ENCODE measurements at regions not wholly inside any gene's neighbourhood (a gene's known extent, or its start where the extent isn't known, plus 50 kb on each side); places are given as distances from the start of the nearest gene placed in this dataset.

DNA sequence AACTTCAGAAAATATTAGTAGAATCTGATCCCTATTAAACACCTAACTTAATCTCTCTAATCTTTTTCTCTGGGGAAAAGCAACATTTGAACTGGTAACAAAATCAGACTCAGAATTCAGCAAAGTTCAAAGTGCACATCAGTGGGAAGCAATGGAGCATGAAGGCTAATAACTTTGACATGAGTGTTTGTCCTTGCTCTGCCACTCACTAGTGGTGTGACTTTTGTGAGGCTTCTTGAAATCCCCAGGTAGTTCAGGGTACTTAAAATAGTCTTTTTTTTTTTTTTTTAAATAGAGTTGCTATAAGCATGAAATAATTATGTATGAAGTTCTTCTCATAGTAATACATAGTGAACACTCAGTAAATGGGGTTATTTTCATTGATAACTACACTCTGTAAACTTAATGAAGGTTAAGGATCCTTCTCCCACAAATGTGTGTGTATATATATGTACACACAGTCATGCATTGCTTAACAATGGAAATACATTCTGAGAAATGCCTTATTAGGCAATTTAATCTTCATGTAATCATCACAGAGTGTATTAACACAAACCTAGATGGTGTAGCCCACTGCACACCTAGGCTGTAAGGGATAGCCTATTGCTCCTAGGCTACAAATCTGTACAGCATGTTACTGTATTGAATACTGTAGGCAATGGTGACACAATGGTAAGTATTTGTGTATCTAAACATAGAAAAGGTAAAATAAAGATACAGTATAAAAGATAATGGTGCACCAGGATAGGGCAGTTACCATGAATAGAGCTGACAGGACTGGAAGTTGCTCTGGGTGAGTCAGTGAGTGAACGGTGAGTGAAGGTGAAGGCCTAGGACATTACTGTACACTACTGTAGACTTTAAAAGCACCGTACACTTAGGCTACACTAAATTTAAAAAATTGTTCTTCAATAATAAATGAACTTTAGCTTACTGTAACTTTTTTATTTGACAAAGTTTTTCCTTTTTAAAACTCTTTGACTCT lies 73.3 kb upstream of the HMHB1 start:
- no peaks in the 10 kb centered on the region for H3K36me3 ChIP-seq (ENCODE audit: control insufficient read depth, insufficient read depth, low read length)
- no peaks in the 10 kb centered on the region for H3K9me3 ChIP-seq (ENCODE audit: control insufficient read depth, insufficient read depth, low read depth, low read length)
- ChIA-PET POLR2A (no interaction called here), CTCF (no interaction called here)
- no peak overlapping the region for H3K27ac ChIP-seq (ENCODE audit: low read length)
- H3K4me1 ChIP-seq (ENCODE audit: control insufficient read depth, insufficient read depth, low read length) = no peaks in the 10 kb centered on the region
- H3K4me3 ChIP-seq (ENCODE audit: low read depth in 2 of 2, low read length in 2 of 2) = no peak overlapping the region
- intact Hi-C loops (cut with micrococcal nuclease; ENCODE audit: unreplicated experiment) = no loop called here
- BruUV-seq (replicated peaks) = no TSS peak
- no peak for TF ChIP-seq SIN3A (IDR thresholded peaks at IDR 0.05; ENCODE audit: borderline replicate concordance, insufficient read depth, low read depth, low read length)
- no peak for TF ChIP-seq POLR2AphosphoS5 (IDR thresholded peaks at IDR 0.05; ENCODE audit: low read depth, low read length)
- TF ChIP-seq, protein P1, sequence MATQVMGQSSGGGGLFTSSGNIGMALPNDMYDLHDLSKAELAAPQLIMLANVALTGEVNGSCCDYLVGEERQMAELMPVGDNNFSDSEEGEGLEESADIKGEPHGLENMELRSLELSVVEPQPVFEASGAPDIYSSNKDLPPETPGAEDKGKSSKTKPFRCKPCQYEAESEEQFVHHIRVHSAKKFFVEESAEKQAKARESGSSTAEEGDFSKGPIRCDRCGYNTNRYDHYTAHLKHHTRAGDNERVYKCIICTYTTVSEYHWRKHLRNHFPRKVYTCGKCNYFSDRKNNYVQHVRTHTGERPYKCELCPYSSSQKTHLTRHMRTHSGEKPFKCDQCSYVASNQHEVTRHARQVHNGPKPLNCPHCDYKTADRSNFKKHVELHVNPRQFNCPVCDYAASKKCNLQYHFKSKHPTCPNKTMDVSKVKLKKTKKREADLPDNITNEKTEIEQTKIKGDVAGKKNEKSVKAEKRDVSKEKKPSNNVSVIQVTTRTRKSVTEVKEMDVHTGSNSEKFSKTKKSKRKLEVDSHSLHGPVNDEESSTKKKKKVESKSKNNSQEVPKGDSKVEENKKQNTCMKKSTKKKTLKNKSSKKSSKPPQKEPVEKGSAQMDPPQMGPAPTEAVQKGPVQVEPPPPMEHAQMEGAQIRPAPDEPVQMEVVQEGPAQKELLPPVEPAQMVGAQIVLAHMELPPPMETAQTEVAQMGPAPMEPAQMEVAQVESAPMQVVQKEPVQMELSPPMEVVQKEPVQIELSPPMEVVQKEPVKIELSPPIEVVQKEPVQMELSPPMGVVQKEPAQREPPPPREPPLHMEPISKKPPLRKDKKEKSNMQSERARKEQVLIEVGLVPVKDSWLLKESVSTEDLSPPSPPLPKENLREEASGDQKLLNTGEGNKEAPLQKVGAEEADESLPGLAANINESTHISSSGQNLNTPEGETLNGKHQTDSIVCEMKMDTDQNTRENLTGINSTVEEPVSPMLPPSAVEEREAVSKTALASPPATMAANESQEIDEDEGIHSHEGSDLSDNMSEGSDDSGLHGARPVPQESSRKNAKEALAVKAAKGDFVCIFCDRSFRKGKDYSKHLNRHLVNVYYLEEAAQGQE (IDR thresholded peaks at IDR 0.05; ENCODE audit: insufficient read depth in 1 of 2, low read depth in 2 of 2, low read length in 1 of 2) = no peak
- TF ChIP-seq, protein P2, sequence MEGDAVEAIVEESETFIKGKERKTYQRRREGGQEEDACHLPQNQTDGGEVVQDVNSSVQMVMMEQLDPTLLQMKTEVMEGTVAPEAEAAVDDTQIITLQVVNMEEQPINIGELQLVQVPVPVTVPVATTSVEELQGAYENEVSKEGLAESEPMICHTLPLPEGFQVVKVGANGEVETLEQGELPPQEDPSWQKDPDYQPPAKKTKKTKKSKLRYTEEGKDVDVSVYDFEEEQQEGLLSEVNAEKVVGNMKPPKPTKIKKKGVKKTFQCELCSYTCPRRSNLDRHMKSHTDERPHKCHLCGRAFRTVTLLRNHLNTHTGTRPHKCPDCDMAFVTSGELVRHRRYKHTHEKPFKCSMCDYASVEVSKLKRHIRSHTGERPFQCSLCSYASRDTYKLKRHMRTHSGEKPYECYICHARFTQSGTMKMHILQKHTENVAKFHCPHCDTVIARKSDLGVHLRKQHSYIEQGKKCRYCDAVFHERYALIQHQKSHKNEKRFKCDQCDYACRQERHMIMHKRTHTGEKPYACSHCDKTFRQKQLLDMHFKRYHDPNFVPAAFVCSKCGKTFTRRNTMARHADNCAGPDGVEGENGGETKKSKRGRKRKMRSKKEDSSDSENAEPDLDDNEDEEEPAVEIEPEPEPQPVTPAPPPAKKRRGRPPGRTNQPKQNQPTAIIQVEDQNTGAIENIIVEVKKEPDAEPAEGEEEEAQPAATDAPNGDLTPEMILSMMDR (IDR thresholded peaks at IDR 0.05) = no peak
- no peak for TF ChIP-seq TCF7L2 (IDR thresholded peaks at IDR 0.05; ENCODE audit: low read depth, low read length)
- DNase-seq (ENCODE audit: low read depth, low spot score) (no peak), ATAC-seq (no peak)
- in situ Hi-C loops (cut with HindIII; ENCODE audit: low pct_unique_long_range_greater_than_20kb, low sequenced_read_pairs) = no loop called here
- no peaks in the 10 kb centered on the region; the same call in 1 of the 2 replicates for H3K27me3 ChIP-seq (ENCODE audit: control insufficient read depth, insufficient read depth, low read length)

DNA sequence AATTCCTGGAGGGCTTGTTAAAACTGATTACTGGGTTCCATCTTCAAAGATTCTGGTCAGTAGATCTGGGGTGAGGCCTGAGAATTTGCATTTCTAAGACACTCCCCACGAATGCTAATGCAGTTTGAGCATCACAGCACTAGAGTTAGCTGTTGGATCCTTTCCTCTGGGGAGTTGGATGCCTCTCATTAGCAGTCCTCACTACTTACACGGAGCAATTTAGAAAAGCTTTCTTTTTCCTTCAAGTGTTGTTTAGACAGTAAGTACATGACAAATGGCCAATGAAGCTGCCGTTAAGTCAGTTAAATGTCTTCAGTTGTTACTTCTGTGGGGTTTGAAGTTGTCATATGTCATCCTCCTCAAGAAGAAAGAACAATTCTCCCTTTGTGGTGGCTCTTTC lies 74.9 kb upstream of the HMHB1 start:
- BruUV-seq (replicated peaks) = no TSS peak
- Histone ChIP-seq H3K36me3 (ENCODE audit: control insufficient read depth, insufficient read depth, low read length) (no peaks in the 10 kb centered on the region), H3K9me3 (ENCODE audit: control insufficient read depth, insufficient read depth, low read depth, low read length) (no peaks in the 10 kb centered on the region), H3K27me3 (ENCODE audit: control insufficient read depth, insufficient read depth, low read length) (no peaks in the 10 kb centered on the region; the same call in 1 of the 2 replicates), H3K27ac (ENCODE audit: low read length) (no peak overlapping the region), H3K4me1 (ENCODE audit: control insufficient read depth, insufficient read depth, low read length) (no peaks in the 10 kb centered on the region), H3K4me3 (ENCODE audit: low read depth in 2 of 2, low read length in 2 of 2) (no peak overlapping the region)
- ChIA-PET CTCF (no interaction called here), POLR2A (no interaction called here)
- no peak for ATAC-seq
- DNase-seq (ENCODE audit: low read depth, low spot score) = no peak
- intact Hi-C loops (cut with micrococcal nuclease; ENCODE audit: unreplicated experiment) (no loop called here), in situ Hi-C loops (cut with HindIII; ENCODE audit: low pct_unique_long_range_greater_than_20kb, low sequenced_read_pairs) (no loop called here)
- TF ChIP-seq, protein P2 (IDR thresholded peaks at IDR 0.05) = no peak
